Stimulated activated memory B cell treated with anti-CD40 and anti-IgM and Interleukin-4, amounts not matched to agents 10 μg/mL and 1 μg/mL and 100 μg/mL, for 72 hours (primary cell): ENCODE measurements at regions not wholly inside any gene's neighbourhood (a gene's known extent, or its start where the extent isn't known, plus 50 kb on each side); places are given as distances from the start of the nearest gene placed in this dataset.

Experiments
- ATAC-seq: fragments of 150-1000 bp; cut with Tn5 transposase; 2 replicates; pipeline ENCODE4 v1.10.0; 2021
- H3K27ac Mint-ChIP-seq: one replicate; pipeline ENCODE4 v1.8.0; 2022; ENCODE audit warnings: mild to moderate bottlenecking, mixed read lengths
- H3K27me3 Mint-ChIP-seq: one replicate; pipeline ENCODE4 v1.8.0; 2022; ENCODE audit warnings: mixed read lengths
- H3K36me3 Mint-ChIP-seq: one replicate; pipeline ENCODE4 v1.8.0; 2022; ENCODE audit warnings: mixed read lengths
- H3K4me1 Mint-ChIP-seq: one replicate; pipeline ENCODE4 v1.8.0; 2022; ENCODE audit warnings: mixed read lengths
- H3K4me3 Mint-ChIP-seq: one replicate; pipeline ENCODE4 v1.8.0; 2022; ENCODE audit warnings: mild to moderate bottlenecking, moderate library complexity, mixed read lengths
- H3K9me3 Mint-ChIP-seq: one replicate; pipeline ENCODE4 v1.8.0; 2022; ENCODE audit warnings: mixed read lengths

DNA sequence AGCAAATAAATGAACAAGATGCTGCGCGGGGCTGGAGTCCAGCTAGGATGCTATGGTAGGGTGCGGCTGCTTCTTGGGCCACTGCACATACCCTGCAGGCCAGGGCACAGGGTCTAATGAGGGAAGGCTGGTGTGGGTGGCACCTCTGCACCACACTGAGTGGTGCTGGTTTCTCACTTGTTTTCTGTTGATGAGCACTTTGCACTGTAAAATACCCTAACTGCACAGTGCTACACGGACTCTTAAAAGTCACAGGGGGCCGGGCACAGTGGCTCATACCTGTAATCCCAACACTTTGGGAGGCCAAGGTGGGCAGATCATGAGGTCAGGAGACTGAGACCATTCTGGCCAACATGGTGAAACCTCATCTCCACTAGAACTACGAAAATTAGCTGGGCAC is 52.7 kb upstream of the DMRT1 start:
- Mint-ChIP-seq H3K4me1 (no peaks in the 10 kb centered on the region), H3K36me3 (no peaks in the 10 kb centered on the region), H3K27me3 (no peaks in the 10 kb centered on the region), H3K4me3 (no peak overlapping the region), H3K27ac (no peak overlapping the region), H3K9me3 (peaks cover 3% of the 10 kb centered on the region)
- no peak for ATAC-seq
